Activated naive CD4-positive, alpha-beta T cell treated with anti-CD3 and anti-CD28 coated beads, Interleukin-2, amount 50 U/mL, for 16 hours (primary cell): ENCODE measurements at regions not wholly inside any gene's neighbourhood (a gene's known extent, or its start where the extent isn't known, plus 50 kb on each side); places are given as distances from the start of the nearest gene placed in this dataset.
"Not testable (repeated sequence)": the region's sequence is repeated elsewhere in the genome, so short reads cannot be mapped to it uniquely, and the experiment has no call there.

Experiments
- DNase-seq: peaks from one replicate; pipeline ENCODE4 v3.0.0-alpha.2; 2020

- no peak for DNase-seq
Observed at GRCh38 chr11:38700111-38700510, 2102.1 kb upstream of the RAG2 start.

- no peak for DNase-seq
Observed at GRCh38 chr11:38693306-38693705, 2095.3 kb upstream of the RAG2 start.

GRCh38 chr11:38690211-38690610, 2092.2 kb upstream of the RAG2 start:
- DNase-seq: not testable (repeated sequence)

- no peak for DNase-seq
Observed at GRCh38 chr11:38687008-38687407, 2089.0 kb upstream of the RAG2 start.

GRCh38 chr11:38683484-38683883, 2085.4 kb upstream of the RAG2 start:
- no peak for DNase-seq

- DNase-seq: no peak
Observed at GRCh38 chr11:38680746-38681145, 2082.7 kb upstream of the RAG2 start.

GRCh38 chr11:38680166-38680565, 2082.1 kb upstream of the RAG2 start:
- no peak for DNase-seq

GRCh38 chr11:38672445-38672844, 2074.4 kb upstream of the RAG2 start:
- no peak for DNase-seq

GRCh38 chr11:38667359-38667758, 2069.3 kb upstream of the RAG2 start:
- DNase-seq: no peak

GRCh38 chr11:38648604-38649003, 2050.6 kb upstream of the RAG2 start:
- no peak for DNase-seq

- DNase-seq: no peak
Observed at GRCh38 chr11:38646382-38646781, 2048.3 kb upstream of the RAG2 start.

GRCh38 chr11:38640854-38641253, 2042.8 kb upstream of the RAG2 start:
- DNase-seq: no peak

- DNase-seq: no peak
Observed at GRCh38 chr11:38612701-38613100, 2014.7 kb upstream of the RAG2 start.

GRCh38 chr11:38601371-38601770, 2003.3 kb upstream of the RAG2 start:
- DNase-seq: not testable (repeated sequence)

GRCh38 chr11:38598418-38598817, 2000.4 kb upstream of the RAG2 start:
- DNase-seq: no peak

GRCh38 chr11:38595359-38596016, 1997.5 kb upstream of the RAG2 start:
- DNase-seq: not testable (repeated sequence)

GRCh38 chr11:38594895-38595294, 1996.9 kb upstream of the RAG2 start:
- DNase-seq: no peak

GRCh38 chr11:38593649-38594048, 1995.6 kb upstream of the RAG2 start:
- DNase-seq: no peak

- DNase-seq: no peak
Observed at GRCh38 chr11:38582756-38583155, 1984.7 kb upstream of the RAG2 start.

GRCh38 chr11:38582151-38582550, 1984.1 kb upstream of the RAG2 start:
- no peak for DNase-seq

GRCh38 chr11:38577769-38578168, 1979.7 kb upstream of the RAG2 start:
- no peak for DNase-seq

- no peak for DNase-seq
Observed at GRCh38 chr11:38562562-38562961, 1964.5 kb upstream of the RAG2 start.

GRCh38 chr11:38553148-38553547, 1955.1 kb upstream of the RAG2 start:
- no peak for DNase-seq

- no peak for DNase-seq
Observed at GRCh38 chr11:38547462-38547861, 1949.4 kb upstream of the RAG2 start.

GRCh38 chr11:38543986-38544385, 1946.0 kb upstream of the RAG2 start:
- no peak for DNase-seq
